Testis (tissue), 2 donors: ENCODE measurements at regions not wholly inside any gene's neighbourhood (a gene's known extent, or its start where the extent isn't known, plus 50 kb on each side); places are given as distances from the start of the nearest gene placed in this dataset.

Experiments used
- CTCF ChIP-seq, 3 experiments: fragments of 450-650 bp in 2 of 3; fragments of 200-600 bp in 1 of 3; sonication (generic) in 1 of 3; IDR thresholded peaks; one replicate each; pipeline ENCODE4 v1.5.1; 2016 to 2019; ENCODE audit warnings: antibody characterized with exemption in 3 of 3, mild to moderate bottlenecking in 2 of 3, moderate library complexity in 1 of 3
- POLR2A ChIP-seq: fragments of 450-650 bp; IDR thresholded peaks from one replicate; pipeline ENCODE4 v1.6.1; 2017; ENCODE audit warnings: antibody characterized with exemption, mild to moderate bottlenecking, moderate library complexity

DNA sequence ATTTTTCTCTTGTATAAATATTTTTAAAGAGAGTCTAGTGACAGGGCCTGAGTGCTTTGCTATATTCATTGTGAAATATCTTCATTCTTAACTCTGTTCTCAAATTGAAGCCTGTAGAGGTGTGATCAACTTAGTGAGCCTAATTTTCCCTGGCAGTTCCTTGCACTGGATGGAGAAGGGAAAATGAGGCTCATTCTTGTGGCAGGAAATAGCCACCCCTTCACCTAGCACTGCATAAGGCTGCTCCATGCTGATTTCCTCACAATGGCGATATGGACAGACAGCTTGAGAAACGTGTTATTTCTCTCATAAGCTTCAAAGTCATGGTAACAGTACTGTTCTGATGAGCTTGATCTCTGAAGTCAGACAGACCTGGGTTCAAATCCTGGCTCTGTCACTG is 146.2 kb downstream of the AKAP11 start:
- no peak for TF ChIP-seq CTCF (IDR thresholded peaks at IDR 0.05)
- no peak for TF ChIP-seq POLR2A
